GM18505 (cell line): ENCODE measurements at regions not wholly inside any gene's neighbourhood (a gene's known extent, or its start where the extent isn't known, plus 50 kb on each side); places are given as distances from the start of the nearest gene placed in this dataset.

Experiments
- ATAC-seq: cut with Tn5 transposase; IDR thresholded peaks from one replicate; pipeline ENCODE4 v1.9.1; 2021; ENCODE audit not compliant: unreplicated experiment
- POLR2A ChIP-seq: IDR thresholded peaks from 4 replicates; pipeline ENCODE4 v1.6.1; 2011; ENCODE audit warnings: borderline replicate concordance; ENCODE audit not compliant: insufficient read depth, insufficient read length; ENCODE audit errors: extremely low read depth

- no peak for ATAC-seq
- no peak for TF ChIP-seq POLR2A
Observed at GRCh38 chr22:48278620-48279460, 1516.4 kb downstream of the TBC1D22A start.

- ATAC-seq: no peak
- no peak for TF ChIP-seq POLR2A
Observed at GRCh38 chr22:48277868-48278581, 1515.6 kb downstream of the TBC1D22A start.

- ATAC-seq: no peak
- no peak for TF ChIP-seq POLR2A
Observed at GRCh38 chr22:48276994-48277867, 1514.8 kb downstream of the TBC1D22A start.

DNA sequence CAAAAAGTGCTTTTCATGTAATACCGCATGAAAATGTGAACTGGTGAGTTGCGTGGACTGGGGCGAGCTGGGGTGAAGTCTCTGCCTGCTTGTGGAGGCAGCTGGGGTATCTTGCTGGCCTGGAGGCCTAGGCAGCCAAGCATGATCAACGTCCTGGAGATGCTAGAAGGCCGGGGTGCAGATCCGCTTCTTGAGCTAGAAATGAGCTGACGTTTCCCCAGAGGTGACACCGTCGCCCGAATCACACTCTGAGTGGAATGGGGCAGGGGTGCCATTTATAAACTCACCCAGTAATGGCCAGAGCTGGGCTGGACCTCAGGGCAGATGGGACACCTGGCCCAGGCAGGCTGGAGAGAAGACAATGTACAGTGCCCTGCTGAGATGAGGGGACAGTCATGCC, 1513.0 kb downstream of the TBC1D22A start:
- no peak for TF ChIP-seq POLR2A
- ATAC-seq: no peak

DNA sequence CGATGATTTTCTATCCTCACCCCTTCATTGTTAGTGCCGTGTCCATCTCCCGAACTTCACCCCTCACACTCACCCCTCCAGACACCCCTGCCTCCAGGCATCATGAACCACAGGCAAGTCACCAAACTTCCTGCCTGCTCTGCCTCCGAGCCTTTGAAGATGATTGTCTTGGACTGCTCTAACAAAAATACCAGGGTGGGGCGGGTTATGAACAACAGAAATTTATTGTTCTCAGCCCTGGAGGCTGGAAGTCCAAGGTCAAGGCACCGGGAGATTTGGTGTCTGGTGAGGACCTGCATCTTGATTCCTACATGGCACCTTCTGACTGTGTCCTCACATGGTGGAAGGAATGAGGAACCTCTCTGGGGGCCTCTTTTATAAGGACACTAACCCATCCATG, 1508.3 kb downstream of the TBC1D22A start:
- no peak for ATAC-seq
- TF ChIP-seq POLR2A: no peak

DNA sequence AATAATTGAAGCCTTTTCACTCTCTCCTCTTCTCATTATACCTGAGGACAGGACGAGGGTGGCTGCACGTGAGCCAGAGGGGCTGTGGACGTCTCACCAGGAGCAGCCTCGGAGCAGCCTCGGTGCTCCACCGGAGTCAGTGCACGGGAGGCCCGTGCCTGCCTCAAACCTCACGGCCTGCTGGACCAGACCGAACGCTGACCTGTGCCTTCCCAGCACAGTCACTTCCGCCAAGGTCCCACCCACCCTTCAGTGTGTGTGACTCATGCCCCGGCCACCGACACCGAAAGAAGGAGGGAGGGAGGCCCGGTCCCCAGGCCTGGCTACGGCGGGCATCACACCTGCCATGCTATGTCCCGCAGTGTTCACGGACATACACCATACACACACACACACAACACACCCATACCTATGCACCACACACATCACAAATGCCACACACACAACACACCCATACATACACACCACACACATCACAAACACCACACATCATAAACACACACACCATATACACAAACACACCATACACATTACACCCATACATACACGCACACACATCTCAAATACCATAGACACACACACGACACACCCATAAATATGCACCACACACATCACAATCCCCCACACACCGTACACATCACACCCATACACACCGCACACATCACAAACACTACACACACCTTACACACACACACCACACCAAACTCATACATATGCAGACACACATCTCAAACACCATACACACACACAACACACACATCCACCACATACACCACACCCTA, 1506.5 kb downstream of the TBC1D22A start:
- TF ChIP-seq POLR2A: no peak
- no peak for ATAC-seq

- TF ChIP-seq POLR2A: no peak
- no peak for ATAC-seq
Observed at GRCh38 chr22:48268293-48268692, 1505.8 kb downstream of the TBC1D22A start.

DNA sequence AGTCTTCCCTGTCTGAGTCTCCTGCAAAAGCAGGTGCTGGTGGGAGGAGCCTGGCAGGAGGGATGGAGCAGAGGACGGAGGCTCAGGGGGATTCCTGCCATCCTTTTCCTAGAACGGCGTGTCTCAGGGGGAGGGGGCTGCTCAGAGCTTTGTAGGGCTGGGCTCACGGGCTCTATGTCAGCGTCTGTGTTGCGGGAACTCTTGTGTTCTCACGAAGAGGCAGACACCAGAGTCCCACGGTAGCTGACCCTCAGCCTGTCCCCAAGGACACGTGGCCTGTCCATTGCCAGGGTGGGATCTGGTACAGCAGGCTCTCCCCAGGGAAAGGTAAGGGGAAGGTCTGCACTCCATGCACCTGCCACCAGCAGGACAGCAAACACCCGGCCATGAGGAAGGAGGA, 1505.2 kb downstream of the TBC1D22A start:
- no peak for TF ChIP-seq POLR2A
- no peak for ATAC-seq

- no peak for TF ChIP-seq POLR2A
- ATAC-seq: no peak
Observed at GRCh38 chr22:48265000-48265625, 1502.7 kb downstream of the TBC1D22A start.

- no peak for TF ChIP-seq POLR2A
- no peak for ATAC-seq
Observed at GRCh38 chr22:48264586-48264985, 1502.1 kb downstream of the TBC1D22A start.

- TF ChIP-seq POLR2A: no peak
- no peak for ATAC-seq
Observed at GRCh38 chr22:48263791-48264351, 1501.4 kb downstream of the TBC1D22A start.

- no peak for ATAC-seq
- no peak for TF ChIP-seq POLR2A
Observed at GRCh38 chr22:48263431-48263765, 1500.9 kb downstream of the TBC1D22A start.
